ENCODE measurements at regions not wholly inside any gene's neighbourhood (a gene's known extent, or its start where the extent isn't known, plus 50 kb on each side); places are given as distances from the start of the nearest gene placed in this dataset.

- no peak for DNase-seq (ENCODE audit: low spot score)
- TF ChIP-seq, protein P1, sequence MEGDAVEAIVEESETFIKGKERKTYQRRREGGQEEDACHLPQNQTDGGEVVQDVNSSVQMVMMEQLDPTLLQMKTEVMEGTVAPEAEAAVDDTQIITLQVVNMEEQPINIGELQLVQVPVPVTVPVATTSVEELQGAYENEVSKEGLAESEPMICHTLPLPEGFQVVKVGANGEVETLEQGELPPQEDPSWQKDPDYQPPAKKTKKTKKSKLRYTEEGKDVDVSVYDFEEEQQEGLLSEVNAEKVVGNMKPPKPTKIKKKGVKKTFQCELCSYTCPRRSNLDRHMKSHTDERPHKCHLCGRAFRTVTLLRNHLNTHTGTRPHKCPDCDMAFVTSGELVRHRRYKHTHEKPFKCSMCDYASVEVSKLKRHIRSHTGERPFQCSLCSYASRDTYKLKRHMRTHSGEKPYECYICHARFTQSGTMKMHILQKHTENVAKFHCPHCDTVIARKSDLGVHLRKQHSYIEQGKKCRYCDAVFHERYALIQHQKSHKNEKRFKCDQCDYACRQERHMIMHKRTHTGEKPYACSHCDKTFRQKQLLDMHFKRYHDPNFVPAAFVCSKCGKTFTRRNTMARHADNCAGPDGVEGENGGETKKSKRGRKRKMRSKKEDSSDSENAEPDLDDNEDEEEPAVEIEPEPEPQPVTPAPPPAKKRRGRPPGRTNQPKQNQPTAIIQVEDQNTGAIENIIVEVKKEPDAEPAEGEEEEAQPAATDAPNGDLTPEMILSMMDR (IDR thresholded peaks at IDR 0.05; ENCODE audit: extremely low read depth, insufficient read depth, missing control alignments): no peak
- in situ Hi-C loops (cut with MboI; ENCODE audit: low pct_unique_long_range_greater_than_20kb, low sequenced_read_pairs, unreplicated experiment): no loop called here
These were observed 315.2 kb upstream of the MAF start for GRCh38 chr16:79915761-79916160.

DNA sequence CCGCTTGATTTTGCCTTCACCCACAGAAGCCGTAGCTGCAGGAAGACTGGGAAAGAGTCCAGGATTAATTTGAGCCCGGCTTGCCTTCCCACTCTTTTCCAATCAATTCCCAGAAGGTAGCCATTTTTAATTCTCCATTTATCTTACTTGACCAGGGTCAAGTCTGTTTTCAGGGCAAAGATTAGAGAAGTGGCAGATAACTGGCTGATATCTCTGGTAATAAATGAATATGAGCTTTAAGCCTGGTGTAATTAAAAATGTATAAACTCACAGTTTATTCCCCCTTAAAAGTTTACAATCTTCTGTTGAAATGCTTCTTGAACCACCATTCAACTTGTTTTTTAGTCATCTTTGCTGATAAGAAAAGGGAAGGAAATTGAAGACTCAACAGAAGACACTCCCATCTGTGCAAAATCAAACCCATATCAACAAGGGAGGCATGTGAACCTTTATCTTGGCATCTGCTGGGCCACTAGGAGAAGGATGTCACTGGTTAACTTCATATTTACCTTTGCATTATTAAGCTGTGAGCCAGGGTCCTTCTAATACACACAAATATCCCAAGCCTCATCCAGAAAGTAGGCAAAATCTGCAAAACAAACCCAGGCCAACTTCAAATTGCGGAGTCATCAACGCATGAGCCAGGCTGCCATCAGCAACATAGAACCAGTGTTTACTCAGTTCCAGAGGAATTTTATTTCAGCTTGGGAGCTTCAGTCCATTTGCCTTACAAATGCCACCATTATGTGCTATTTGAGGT is 314.6 kb upstream of the MAF start:
- TF ChIP-seq, protein P1 (IDR thresholded peaks at IDR 0.05; ENCODE audit: extremely low read depth, insufficient read depth, missing control alignments): no peak
- no peak for DNase-seq (ENCODE audit: low spot score)
- in situ Hi-C loops (cut with MboI; ENCODE audit: low pct_unique_long_range_greater_than_20kb, low sequenced_read_pairs, unreplicated experiment): no loop called here

DNA sequence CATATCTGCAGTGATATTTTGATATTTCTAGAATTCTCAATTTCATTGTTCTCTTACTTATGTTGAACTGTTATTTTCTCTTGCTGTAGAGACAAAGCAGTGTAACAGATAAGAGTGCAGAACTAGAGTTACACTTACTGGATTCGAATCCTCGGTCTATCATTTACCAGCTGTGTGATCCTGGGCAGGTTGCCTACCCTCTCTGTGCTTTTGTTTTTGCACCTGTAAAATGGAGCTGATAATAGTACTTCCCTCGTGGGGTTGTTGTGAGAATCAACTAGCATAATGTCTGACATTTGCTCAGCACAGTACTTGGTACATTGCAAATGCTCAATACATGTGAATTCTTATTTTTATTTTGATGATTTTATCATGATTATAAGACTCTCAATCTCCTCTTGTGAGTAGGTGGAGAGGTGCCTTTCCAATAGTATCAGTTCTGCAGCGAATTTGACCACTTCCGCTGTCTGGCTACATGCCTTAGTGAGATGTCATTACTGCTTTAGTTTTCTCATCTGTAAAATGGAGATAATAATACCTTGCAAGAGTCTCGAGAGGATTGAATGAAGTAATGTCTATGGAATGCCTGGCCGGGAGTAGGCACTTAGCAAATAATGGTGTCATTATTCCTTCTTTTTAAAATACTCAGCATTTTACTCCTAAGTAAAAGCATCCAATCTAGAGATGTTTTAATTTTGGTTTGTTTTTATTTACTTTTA is 312.2 kb upstream of the MAF start:
- in situ Hi-C loops (cut with MboI; ENCODE audit: low pct_unique_long_range_greater_than_20kb, low sequenced_read_pairs, unreplicated experiment): no loop called here
- no peak for DNase-seq (ENCODE audit: low spot score)
- TF ChIP-seq, protein P1 (IDR thresholded peaks at IDR 0.05; ENCODE audit: extremely low read depth, insufficient read depth, missing control alignments): no peak

DNA sequence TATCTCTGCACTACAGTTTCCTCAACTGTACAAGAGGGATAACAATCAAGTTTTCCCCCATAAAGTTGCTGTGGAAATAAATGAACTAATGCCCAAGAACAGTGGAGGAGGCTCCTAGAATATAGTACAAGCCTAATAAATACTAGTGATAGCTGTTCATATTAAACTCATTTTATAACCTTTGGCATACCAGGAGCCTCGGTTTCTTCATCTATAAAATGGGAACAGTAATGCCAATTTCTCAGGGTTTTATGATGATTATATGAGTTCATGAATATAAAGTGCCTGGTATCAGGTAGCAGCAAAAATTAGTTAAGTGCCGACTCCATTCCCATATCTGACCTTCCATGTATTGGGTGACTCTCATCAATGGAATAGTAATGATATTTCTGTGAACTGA is 311.1 kb upstream of the MAF start:
- TF ChIP-seq, protein P1 (IDR thresholded peaks at IDR 0.05; ENCODE audit: extremely low read depth, insufficient read depth, missing control alignments): no peak
- in situ Hi-C loops (cut with MboI; ENCODE audit: low pct_unique_long_range_greater_than_20kb, low sequenced_read_pairs, unreplicated experiment): no loop called here
- no peak for DNase-seq (ENCODE audit: low spot score)

GRCh38 chr16:79909571-79909970 is 309.0 kb upstream of the MAF start:
- in situ Hi-C loops (cut with MboI; ENCODE audit: low pct_unique_long_range_greater_than_20kb, low sequenced_read_pairs, unreplicated experiment): no loop called here
- DNase-seq (ENCODE audit: low spot score): no peak
- TF ChIP-seq, protein P1 (IDR thresholded peaks at IDR 0.05; ENCODE audit: extremely low read depth, insufficient read depth, missing control alignments): no peak

- TF ChIP-seq, protein P1 (IDR thresholded peaks at IDR 0.05; ENCODE audit: extremely low read depth, insufficient read depth, missing control alignments): no peak
- no peak for DNase-seq (ENCODE audit: low spot score)
- in situ Hi-C loops (cut with MboI; ENCODE audit: low pct_unique_long_range_greater_than_20kb, low sequenced_read_pairs, unreplicated experiment): no loop called here
These were observed 302.9 kb upstream of the MAF start for GRCh38 chr16:79903471-79903870.

Measured in GM13977 (cell line).